HepG2 (cell line): ENCODE measurements at regions not wholly inside any gene's neighbourhood (a gene's known extent, or its start where the extent isn't known, plus 50 kb on each side); places are given as distances from the start of the nearest gene placed in this dataset.

Experiments
- ATAC-seq: fragments of 200-7000 bp; cut with Tn5 transposase; 3 replicates; pipeline ENCODE4 v1.9.1; 2020; ENCODE audit warnings: mild to moderate bottlenecking, moderate library complexity
- BruUV-seq: library from RNA; stranded (reverse); fragments of 400-500 nt; replicated peaks from 2 replicates; lab custom pipeline; 2021; lab: Mats Ljungman, UMichigan
- CTCF ChIA-PET: fragments of 300-600 bp; formaldehyde crosslinking; extraction: SDS; loops from one replicate; lab custom pipeline; 2021; ENCODE audit warnings: low total read pairs, inconsistent platforms, low intra/inter-chr PET ratio; lab: Yijun Ruan, JAX
- POLR2A ChIA-PET: fragments of 350-600 bp; sonication (Branson Sonifier 250); formaldehyde crosslinking; loops from one replicate; lab custom pipeline; 2020; ENCODE audit warnings: antibody characterized with exemption, inconsistent platforms; lab: Yijun Ruan, JAX
- DNase-seq: peaks from one replicate; pipeline ENCODE4 v3.0.0-alpha.2; 2015; ENCODE audit warnings: low spot score
- FAIRE-seq: peaks from 3 replicates; lab custom pipeline; 2011; peaks lifted over from hg19 to GRCh38; lab: Jason Lieb, UNC
- H2AFZ ChIP-seq: one replicate; pipeline ENCODE4 v1.6.1; 2011; ENCODE audit warnings: low read length, inconsistent platforms
- H3K27ac ChIP-seq: fragments of 300-600 bp; 3 replicates; pipeline ENCODE4 v1.8.0; 2011; ENCODE audit warnings: mixed run types, mild to moderate bottlenecking, mixed read lengths, low read length, inconsistent platforms; ENCODE audit not compliant: insufficient read depth; ENCODE audit errors: extremely low read length
- H3K27me3 ChIP-seq, 2 experiments: fragments of 200-600 bp in 1 of 2; 2 replicates in 1 of 2; 3 replicates in 1 of 2; pipeline versions ENCODE4 v1.6.0 to v1.8.0; 2011; ENCODE audit warnings: low read length in 2 of 2, mild to moderate bottlenecking in 2 of 2, moderate library complexity in 2 of 2, inconsistent platforms in 1 of 2; ENCODE audit not compliant: insufficient read depth in 2 of 2, control insufficient read depth in 1 of 2
- H3K36me3 ChIP-seq, 2 experiments: fragments of 200-600 bp in 1 of 2; replicated peaks in 1 of 2; 2 replicates in 1 of 2; 3 replicates in 1 of 2; pipeline versions ENCODE4 v1.5.1 to v1.8.0; 2011; ENCODE audit warnings: low read length in 2 of 2, inconsistent platforms in 1 of 2; ENCODE audit not compliant: insufficient read depth in 2 of 2, control insufficient read depth in 1 of 2
- H3K4me1 ChIP-seq: 2 replicates; pipeline ENCODE4 v1.5.1; 2012; ENCODE audit warnings: low read length, inconsistent platforms; ENCODE audit not compliant: insufficient read depth
- H3K4me2 ChIP-seq: 2 replicates; pipeline ENCODE4 v1.6.0; 2011; ENCODE audit warnings: low read depth, low read length, inconsistent platforms
- H3K4me3 ChIP-seq, 3 experiments: fragments of 200-600 bp in 1 of 3; sonication (generic), shearing (Covaris generic) in 1 of 3; replicated peaks in 1 of 3; 2 replicates each; pipeline ENCODE4 v1.5.1; 2011 to 2016; ENCODE audit warnings: low read length in 3 of 3, inconsistent platforms in 2 of 3, low read depth in 2 of 3, mild to moderate bottlenecking in 2 of 3, control low read depth in 1 of 3, mixed read lengths in 1 of 3; ENCODE audit not compliant: insufficient read depth in 1 of 3
- H3K79me2 ChIP-seq: one replicate; pipeline ENCODE4 v1.6.1; 2011; ENCODE audit warnings: low read length, inconsistent platforms; ENCODE audit not compliant: insufficient read depth
- H3K9ac ChIP-seq: 2 replicates; pipeline ENCODE4 v1.6.0; 2011; ENCODE audit warnings: mild to moderate bottlenecking, low read depth, low read length, inconsistent platforms; ENCODE audit not compliant: insufficient read depth
- H3K9me3 ChIP-seq: 2 replicates; pipeline ENCODE4 v1.5.1; 2012; ENCODE audit warnings: mild to moderate bottlenecking, low read length
- H4K20me1 ChIP-seq: 2 replicates; pipeline ENCODE4 v1.6.0; 2011; ENCODE audit warnings: inconsistent platforms, mild to moderate bottlenecking, low read length, moderate library complexity; ENCODE audit not compliant: insufficient read depth
- CHD2 ChIP-seq: IDR thresholded peaks from 2 replicates; pipeline ENCODE4 v1.6.1; 2011; ENCODE audit warnings: low read depth, low read length, improper control_type of control experiment
- FLYWCH1 ChIP-seq: sonication (generic); formaldehyde crosslinking; IDR thresholded peaks from 2 replicates; pipeline ENCODE4 v1.8.1; 2023; ENCODE audit warnings: mild to moderate bottlenecking, missing genetic modification reagents
- HNRNPH1 ChIP-seq: fragments of 200-400 bp; formaldehyde crosslinking; optimal IDR thresholded peaks from 2 replicates; pipeline ENCODE3; 2017; ENCODE audit warnings: mild to moderate bottlenecking, low read depth, low read length
- RXRA ChIP-seq: sonication (generic); formaldehyde crosslinking; IDR thresholded peaks from 2 replicates; pipeline ENCODE4 v1.5.1; 2020; ENCODE audit warnings: missing genetic modification reagents
- SATB2 ChIP-seq: sonication (generic); formaldehyde crosslinking; IDR thresholded peaks from 2 replicates; pipeline ENCODE4 v1.5.0; 2020; ENCODE audit warnings: missing genetic modification reagents
- ZBTB25 ChIP-seq: IDR thresholded peaks from 2 replicates; pipeline ENCODE4 v1.6.1; 2018; ENCODE audit warnings: missing genetic modification reagents
- ZNF552 ChIP-seq: sonication (generic); formaldehyde crosslinking; IDR thresholded peaks from 2 replicates; pipeline ENCODE4 v1.9.0; 2022; ENCODE audit warnings: missing genetic modification reagents, mild to moderate bottlenecking, borderline replicate concordance
- ZNF569 ChIP-seq: sonication (generic); formaldehyde crosslinking; IDR thresholded peaks from 2 replicates; pipeline ENCODE4 v1.5.0; 2020; ENCODE audit warnings: mild to moderate bottlenecking, missing genetic modification reagents, moderate library complexity, borderline replicate concordance
- ZNF703 ChIP-seq: sonication (generic); formaldehyde crosslinking; IDR thresholded peaks from 2 replicates; pipeline ENCODE4 v1.5.1; 2020; ENCODE audit warnings: missing genetic modification reagents, mild to moderate bottlenecking, moderate library complexity, borderline replicate concordance
- ZNF83 ChIP-seq: sonication (generic); formaldehyde crosslinking; IDR thresholded peaks from 2 replicates; pipeline ENCODE4 v1.4.0; 2020; ENCODE audit warnings: missing genetic modification reagents, mild to moderate bottlenecking, borderline replicate concordance
- WGBS: methylation state at CpG from one replicate; pipeline ENCODE4 v1.1.6; 2017; ENCODE audit warnings: low lambda C conversion rate; 5-methylcytosine and 5-hydroxymethylcytosine counted together
- in situ Hi-C: cut with HindIII; loops from 2 replicates; pipeline ENCODE4 v1.10.0; 2017; ENCODE audit warnings: low pct_unique_long_range_greater_than_20kb; ENCODE audit not compliant: extremely low pct_ligation_motif_present
- intact Hi-C: fragments of 100-400 bp; cut with micrococcal nuclease; formaldehyde crosslinking; loops from one replicate; pipeline ENCODE4 v1.10.0; 2022; ENCODE audit not compliant: unreplicated experiment

DNA sequence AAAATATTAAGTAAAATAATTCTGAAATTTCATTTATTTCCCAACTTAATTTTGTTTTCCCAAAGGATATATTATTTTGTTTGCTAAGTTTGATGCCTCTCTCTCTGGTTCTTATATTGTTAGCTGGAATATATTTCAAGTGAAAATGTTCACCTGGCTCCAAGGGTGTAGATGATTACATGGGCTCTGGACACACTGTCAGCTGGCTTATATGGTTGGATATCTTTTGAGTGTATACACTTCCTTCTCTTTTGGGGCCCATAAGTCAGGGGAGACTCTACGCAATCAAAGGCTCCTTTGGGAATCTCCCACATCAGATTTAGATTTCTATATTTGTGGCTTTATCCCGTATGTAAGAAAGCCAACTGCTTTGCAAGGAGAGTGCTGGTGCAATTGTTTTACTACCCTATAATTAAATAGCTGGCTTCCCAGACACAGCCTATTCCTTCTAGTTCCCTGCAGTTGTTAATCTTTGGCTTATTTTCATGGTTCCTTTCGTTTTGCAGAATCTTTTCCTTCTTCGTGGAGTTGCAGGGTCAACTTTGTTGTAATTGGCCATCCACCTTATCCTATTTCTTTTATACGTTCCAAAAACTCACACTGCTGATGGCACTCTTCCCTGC is 225.7 kb downstream of the DPH6 start:
- Histone ChIP-seq H3K4me3 (no peak overlapping the region), H4K20me1 (no peaks in the 10 kb centered on the region), H3K9me3 (no peaks in the 10 kb centered on the region), H3K36me3 (no peaks in the 10 kb centered on the region), H3K79me2 (no peaks in the 10 kb centered on the region), H2AFZ (no peak overlapping the region), H3K27ac (no peak overlapping the region), H3K9ac (no peak overlapping the region), H3K4me2 (no peak overlapping the region), H3K4me1 (no peaks in the 10 kb centered on the region), H3K27me3 (no peaks in the 10 kb centered on the region; a peak in 1 of 5 replicates)
- TF ChIP-seq SATB2 (no peak), FLYWCH1 (CRISPR knock-in tag) (no peak), CHD2 (no peak), ZNF703 (no peak), ZNF569 (no peak), ZBTB25 (CRISPR knock-in tag) (no peak), ZNF552 (no peak)
- DNase-seq (no peak), FAIRE-seq (no peak), ATAC-seq (no peak)
- in situ Hi-C loops (no loop called here), intact Hi-C loops (no loop called here)
- 69% methylated on average over 5 of the region's 5 CpGs for WGBS
- CTCF ChIA-PET: no interaction called here
- POLR2A ChIA-PET: no interaction called here
- no TSS peak for BruUV-seq

GRCh38 chr15:35319354-35319753 is 226.6 kb downstream of the DPH6 start:
- Histone ChIP-seq H4K20me1 (no peaks in the 10 kb centered on the region), H2AFZ (no peak overlapping the region), H3K9ac (no peak overlapping the region), H3K4me3 (no peak overlapping the region), H3K27me3 (no peaks in the 10 kb centered on the region; a peak in 1 of 5 replicates)
- CTCF ChIA-PET: no interaction called here
- in situ Hi-C loops: no loop called here
- intact Hi-C loops: no loop called here
- WGBS: 92% methylated on average over 8 of the region's 8 CpGs
- BruUV-seq: no TSS peak
- no peak for DNase-seq
- TF ChIP-seq HNRNPH1 (no peak), CHD2 (no peak), RXRA (CRISPR knock-in tag) (no peak), ZNF83 (CRISPR knock-in tag) (no peak)
- TF ChIP-seq, all 625 proteins: peak for 0
- Histone ChIP-seq H3K9me3 (no peaks in the 10 kb centered on the region), H3K27ac (no peak overlapping the region), H3K79me2 (no peaks in the 10 kb centered on the region), H3K4me2 (no peak overlapping the region), H3K36me3 (no peaks in the 10 kb centered on the region), H3K4me1 (no peaks in the 10 kb centered on the region)
- ATAC-seq: no peak
- no peak for FAIRE-seq
- POLR2A ChIA-PET: no interaction called here
